Panc1 (cell line): ENCODE measurements at regions not wholly inside any gene's neighbourhood (a gene's known extent, or its start where the extent isn't known, plus 50 kb on each side); places are given as distances from the start of the nearest gene placed in this dataset.

Experiments
- ATAC-seq: fragments of 200-7000 bp; cut with Tn5 transposase; 2 replicates; pipeline ENCODE4 v1.9.1; 2020; ENCODE audit warnings: mild to moderate bottlenecking, moderate library complexity
- BruUV-seq: library from RNA; stranded (reverse); fragments of 400-500 nt; replicated peaks from 2 replicates; lab custom pipeline; 2021; lab: Mats Ljungman, UMichigan
- CTCF ChIA-PET: fragments of 300-600 bp; sonication (Branson Sonifier 250); formaldehyde crosslinking; loops from one replicate; lab custom pipeline; 2022; ENCODE audit warnings: antibody characterized with exemption; lab: Charles Lee
- POLR2A ChIA-PET: fragments of 300-600 bp; sonication (Branson Sonifier 250); formaldehyde crosslinking; loops from one replicate; lab custom pipeline; 2022; ENCODE audit warnings: antibody characterized with exemption; lab: Charles Lee
- DNase-seq: peaks from one replicate; pipeline ENCODE4 v3.0.0-alpha.2; 2010; ENCODE audit warnings: low read depth, low spot score
- H3K27ac ChIP-seq: 2 replicates; pipeline ENCODE4 v1.5.1; 2011; ENCODE audit warnings: mild to moderate bottlenecking, low read length, inconsistent platforms
- H3K27me3 ChIP-seq: fragments of 200-500 bp; sonication (Bioruptor generic); 2 replicates; pipeline ENCODE4 v1.6.0; 2014; ENCODE audit warnings: low read length, inconsistent platforms; ENCODE audit not compliant: control insufficient read depth, insufficient read depth
- H3K36me3 ChIP-seq: fragments of 200-500 bp; sonication (Bioruptor generic); 2 replicates; pipeline ENCODE4 v1.5.1; 2014; ENCODE audit warnings: inconsistent platforms, mild to moderate bottlenecking, low read length, moderate library complexity; ENCODE audit not compliant: control insufficient read depth, insufficient read depth
- H3K4me1 ChIP-seq: 2 replicates; pipeline ENCODE4 v1.5.1; 2011; ENCODE audit warnings: inconsistent platforms, mild to moderate bottlenecking, low read length, moderate library complexity; ENCODE audit not compliant: control insufficient read depth, insufficient read depth
- H3K4me3 ChIP-seq, 2 experiments: 2 replicates each; pipeline ENCODE4 v1.5.1; 2011 to 2012; ENCODE audit warnings: low read depth in 2 of 2, low read length in 2 of 2, mild to moderate bottlenecking in 2 of 2, inconsistent platforms in 1 of 2, moderate library complexity in 1 of 2
- H3K9me3 ChIP-seq: fragments of 200-500 bp; sonication (Bioruptor generic); 2 replicates; pipeline ENCODE4 v1.5.1; 2014; ENCODE audit warnings: low read depth, mild to moderate bottlenecking, inconsistent platforms, low read length, moderate library complexity; ENCODE audit not compliant: control insufficient read depth, insufficient read depth
- CTCF ChIP-seq: fragments of 450-650 bp; IDR thresholded peaks from 2 replicates; pipeline ENCODE4 v1.5.1; 2017; ENCODE audit warnings: mild to moderate bottlenecking
- POLR2AphosphoS5 ChIP-seq: IDR thresholded peaks from 2 replicates; pipeline ENCODE4 v1.6.1; 2012; ENCODE audit warnings: mild to moderate bottlenecking, low read depth, low read length, moderate library complexity
- REST ChIP-seq, 2 experiments: IDR thresholded peaks; 2 replicates each; pipeline ENCODE4 v1.6.1; 2011 to 2012; ENCODE audit warnings: low read depth in 2 of 2, control low read depth in 1 of 2, low read length in 1 of 2, mild to moderate bottlenecking in 1 of 2, moderate library complexity in 1 of 2; ENCODE audit not compliant: insufficient read depth in 1 of 2
- SIN3A ChIP-seq: IDR thresholded peaks from 2 replicates; pipeline ENCODE4 v1.6.1; 2012; ENCODE audit warnings: low read depth, mild to moderate bottlenecking, low read length, moderate library complexity, borderline replicate concordance; ENCODE audit not compliant: insufficient read depth
- TCF7L2 ChIP-seq: IDR thresholded peaks from 2 replicates; pipeline ENCODE4 v1.6.1; 2011; ENCODE audit warnings: mild to moderate bottlenecking, low read depth, low read length, inconsistent platforms
- in situ Hi-C: cut with HindIII; loops from 2 replicates; pipeline ENCODE4 v1.10.0; 2016; ENCODE audit warnings: low sequenced_read_pairs, low pct_unique_long_range_greater_than_20kb
- intact Hi-C: fragments of 100-400 bp; cut with micrococcal nuclease; formaldehyde crosslinking; loops from one replicate; pipeline ENCODE4 v1.10.0; 2022; ENCODE audit not compliant: unreplicated experiment

GRCh38 chr3:144564011-144564410 is 592.4 kb downstream of the DIPK2A start:
- no peak for DNase-seq
- H3K27me3 ChIP-seq: no peaks in the 10 kb centered on the region
- BruUV-seq: no TSS peak
- in situ Hi-C loops: no loop called here
- H3K27ac ChIP-seq: no peak overlapping the region
- no peaks in the 10 kb centered on the region for H3K36me3 ChIP-seq
- ChIA-PET POLR2A (no interaction called here), CTCF (no interaction called here)
- no peaks in the 10 kb centered on the region for H3K9me3 ChIP-seq
- no peaks in the 10 kb centered on the region for H3K4me1 ChIP-seq
- no peak overlapping the region for H3K4me3 ChIP-seq
- ATAC-seq: no peak
- intact Hi-C loops: no loop called here
- TF ChIP-seq CTCF (no peak), POLR2AphosphoS5 (no peak), REST (IDR thresholded peaks at IDR 0.05; ENCODE audit: insufficient read depth in 1 of 2, low read depth in 2 of 2, low read length in 1 of 2) (no peak), SIN3A (no peak), TCF7L2 (no peak)

GRCh38 chr3:144566320-144566719 is 594.7 kb downstream of the DIPK2A start:
- Histone ChIP-seq H3K27me3 (no peaks in the 10 kb centered on the region), H3K36me3 (no peaks in the 10 kb centered on the region), H3K4me1 (no peaks in the 10 kb centered on the region), H3K9me3 (no peaks in the 10 kb centered on the region), H3K4me3 (no peak overlapping the region), H3K27ac (no peak overlapping the region)
- ChIA-PET POLR2A (no interaction called here), CTCF (no interaction called here)
- no peak for DNase-seq
- no TSS peak for BruUV-seq
- TF ChIP-seq TCF7L2 (no peak), REST (IDR thresholded peaks at IDR 0.05; ENCODE audit: insufficient read depth in 1 of 2, low read depth in 2 of 2, low read length in 1 of 2) (no peak)
- ATAC-seq: no peak
- in situ Hi-C loops: no loop called here
- intact Hi-C loops: no loop called here
